ENCODE measurements at regions not wholly inside any gene's neighbourhood (a gene's known extent, or its start where the extent isn't known, plus 50 kb on each side); places are given as distances from the start of the nearest gene placed in this dataset.

DNA sequence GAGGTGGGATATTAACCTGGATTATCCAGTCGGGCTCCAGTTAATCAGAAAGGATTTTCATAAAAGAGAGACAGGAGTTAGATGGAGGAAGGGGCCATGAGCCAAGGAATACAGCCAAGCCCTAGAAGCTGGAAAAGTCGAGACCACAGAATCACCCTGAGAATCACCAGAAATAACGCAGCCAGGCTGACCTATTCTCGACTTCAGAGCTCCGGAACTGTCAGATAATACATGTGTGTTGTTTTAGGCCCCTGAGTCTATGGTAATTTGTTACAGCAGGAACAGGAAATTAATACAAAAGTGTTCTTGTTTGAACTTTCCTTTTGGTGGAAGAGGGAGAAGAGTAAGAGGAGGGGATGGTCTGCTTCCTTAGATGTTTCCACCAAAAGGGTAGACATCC, 208.1 kb downstream of the JCAD start:
- no peaks in the 10 kb centered on the region for H3K9me3 ChIP-seq (replicated peaks; ENCODE audit: control insufficient read depth, insufficient read depth, low read length)
- ChIA-PET RAD21 (ENCODE audit: unreplicated experiment) (no interaction called here), SMC1A (ENCODE audit: uncharacterized antibody, unreplicated experiment) (no interaction called here), CTCF (no interaction called here), POLR2A (no interaction called here)
- no peak overlapping the region for H2AFZ ChIP-seq (ENCODE audit: control insufficient read depth, low read depth, low read length)
- H3K4me3 ChIP-seq = no peak overlapping the region
- no peaks in the 10 kb centered on the region for H3K79me2 ChIP-seq (ENCODE audit: control insufficient read depth, insufficient read depth, low read length)
- H3K9ac ChIP-seq (ENCODE audit: control insufficient read depth, insufficient read depth, low read length) = no peak overlapping the region
- TF ChIP-seq, protein P1, sequence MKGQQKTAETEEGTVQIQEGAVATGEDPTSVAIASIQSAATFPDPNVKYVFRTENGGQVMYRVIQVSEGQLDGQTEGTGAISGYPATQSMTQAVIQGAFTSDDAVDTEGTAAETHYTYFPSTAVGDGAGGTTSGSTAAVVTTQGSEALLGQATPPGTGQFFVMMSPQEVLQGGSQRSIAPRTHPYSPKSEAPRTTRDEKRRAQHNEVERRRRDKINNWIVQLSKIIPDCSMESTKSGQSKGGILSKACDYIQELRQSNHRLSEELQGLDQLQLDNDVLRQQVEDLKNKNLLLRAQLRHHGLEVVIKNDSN (IDR thresholded peaks at IDR 0.05; ENCODE audit: borderline replicate concordance, extremely low read length, insufficient read depth, low read depth, low read length) = no peak
- TF ChIP-seq, protein P2, sequence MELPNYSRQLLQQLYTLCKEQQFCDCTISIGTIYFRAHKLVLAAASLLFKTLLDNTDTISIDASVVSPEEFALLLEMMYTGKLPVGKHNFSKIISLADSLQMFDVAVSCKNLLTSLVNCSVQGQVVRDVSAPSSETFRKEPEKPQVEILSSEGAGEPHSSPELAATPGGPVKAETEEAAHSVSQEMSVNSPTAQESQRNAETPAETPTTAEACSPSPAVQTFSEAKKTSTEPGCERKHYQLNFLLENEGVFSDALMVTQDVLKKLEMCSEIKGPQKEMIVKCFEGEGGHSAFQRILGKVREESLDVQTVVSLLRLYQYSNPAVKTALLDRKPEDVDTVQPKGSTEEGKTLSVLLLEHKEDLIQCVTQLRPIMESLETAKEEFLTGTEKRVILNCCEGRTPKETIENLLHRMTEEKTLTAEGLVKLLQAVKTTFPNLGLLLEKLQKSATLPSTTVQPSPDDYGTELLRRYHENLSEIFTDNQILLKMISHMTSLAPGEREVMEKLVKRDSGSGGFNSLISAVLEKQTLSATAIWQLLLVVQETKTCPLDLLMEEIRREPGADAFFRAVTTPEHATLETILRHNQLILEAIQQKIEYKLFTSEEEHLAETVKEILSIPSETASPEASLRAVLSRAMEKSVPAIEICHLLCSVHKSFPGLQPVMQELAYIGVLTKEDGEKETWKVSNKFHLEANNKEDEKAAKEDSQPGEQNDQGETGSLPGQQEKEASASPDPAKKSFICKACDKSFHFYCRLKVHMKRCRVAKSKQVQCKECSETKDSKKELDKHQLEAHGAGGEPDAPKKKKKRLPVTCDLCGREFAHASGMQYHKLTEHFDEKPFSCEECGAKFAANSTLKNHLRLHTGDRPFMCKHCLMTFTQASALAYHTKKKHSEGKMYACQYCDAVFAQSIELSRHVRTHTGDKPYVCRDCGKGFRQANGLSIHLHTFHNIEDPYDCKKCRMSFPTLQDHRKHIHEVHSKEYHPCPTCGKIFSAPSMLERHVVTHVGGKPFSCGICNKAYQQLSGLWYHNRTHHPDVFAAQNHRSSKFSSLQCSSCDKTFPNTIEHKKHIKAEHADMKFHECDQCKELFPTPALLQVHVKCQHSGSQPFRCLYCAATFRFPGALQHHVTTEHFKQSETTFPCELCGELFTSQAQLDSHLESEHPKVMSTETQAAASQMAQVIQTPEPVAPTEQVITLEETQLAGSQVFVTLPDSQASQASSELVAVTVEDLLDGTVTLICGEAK (IDR thresholded peaks at IDR 0.05; ENCODE audit: borderline replicate concordance) = no peak
- no peak for TF ChIP-seq SREBF1 (IDR thresholded peaks at IDR 0.05; ENCODE audit: low read length)
- TF ChIP-seq, protein P3, sequence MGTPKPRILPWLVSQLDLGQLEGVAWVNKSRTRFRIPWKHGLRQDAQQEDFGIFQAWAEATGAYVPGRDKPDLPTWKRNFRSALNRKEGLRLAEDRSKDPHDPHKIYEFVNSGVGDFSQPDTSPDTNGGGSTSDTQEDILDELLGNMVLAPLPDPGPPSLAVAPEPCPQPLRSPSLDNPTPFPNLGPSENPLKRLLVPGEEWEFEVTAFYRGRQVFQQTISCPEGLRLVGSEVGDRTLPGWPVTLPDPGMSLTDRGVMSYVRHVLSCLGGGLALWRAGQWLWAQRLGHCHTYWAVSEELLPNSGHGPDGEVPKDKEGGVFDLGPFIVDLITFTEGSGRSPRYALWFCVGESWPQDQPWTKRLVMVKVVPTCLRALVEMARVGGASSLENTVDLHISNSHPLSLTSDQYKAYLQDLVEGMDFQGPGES (IDR thresholded peaks at IDR 0.05) = no peak
- TF ChIP-seq EZH2 (IDR thresholded peaks at IDR 0.05; ENCODE audit: borderline replicate concordance, control insufficient read depth, low read depth, low read length) = no peak
- TF ChIP-seq, protein P4, sequence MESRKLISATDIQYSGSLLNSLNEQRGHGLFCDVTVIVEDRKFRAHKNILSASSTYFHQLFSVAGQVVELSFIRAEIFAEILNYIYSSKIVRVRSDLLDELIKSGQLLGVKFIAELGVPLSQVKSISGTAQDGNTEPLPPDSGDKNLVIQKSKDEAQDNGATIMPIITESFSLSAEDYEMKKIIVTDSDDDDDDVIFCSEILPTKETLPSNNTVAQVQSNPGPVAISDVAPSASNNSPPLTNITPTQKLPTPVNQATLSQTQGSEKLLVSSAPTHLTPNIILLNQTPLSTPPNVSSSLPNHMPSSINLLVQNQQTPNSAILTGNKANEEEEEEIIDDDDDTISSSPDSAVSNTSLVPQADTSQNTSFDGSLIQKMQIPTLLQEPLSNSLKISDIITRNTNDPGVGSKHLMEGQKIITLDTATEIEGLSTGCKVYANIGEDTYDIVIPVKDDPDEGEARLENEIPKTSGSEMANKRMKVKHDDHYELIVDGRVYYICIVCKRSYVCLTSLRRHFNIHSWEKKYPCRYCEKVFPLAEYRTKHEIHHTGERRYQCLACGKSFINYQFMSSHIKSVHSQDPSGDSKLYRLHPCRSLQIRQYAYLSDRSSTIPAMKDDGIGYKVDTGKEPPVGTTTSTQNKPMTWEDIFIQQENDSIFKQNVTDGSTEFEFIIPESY (IDR thresholded peaks at IDR 0.05) = no peak
- FAIRE-seq = no peak
- H3K36me3 ChIP-seq (ENCODE audit: control insufficient read depth in 2 of 2, insufficient read depth in 2 of 2, low read length in 1 of 2) = no peaks in the 10 kb centered on the region
- intact Hi-C loops (cut with micrococcal nuclease; ENCODE audit: unreplicated experiment) (no loop called here), in situ Hi-C loops (cut with MboI) (no loop called here)
- no TSS peak for BruUV-seq (replicated peaks)
- no peaks in the 10 kb centered on the region for H4K20me1 ChIP-seq (ENCODE audit: control insufficient read depth, insufficient read depth)
- H3K27ac ChIP-seq (ENCODE audit: control insufficient read depth, insufficient read depth) = no peak overlapping the region
- H3K4me1 ChIP-seq (ENCODE audit: control insufficient read depth, insufficient read depth, low read length) = no peaks in the 10 kb centered on the region
- H3K4me2 ChIP-seq (ENCODE audit: control insufficient read depth, insufficient read depth) = no peak overlapping the region
- no peak for DNase-seq (ENCODE audit: low read depth, low spot score)
- 21% methylated on average over 5 of the region's 5 CpGs for WGBS (ENCODE audit: insufficient coverage, insufficient replicate concordance, low lambda C conversion rate, missing lambda C conversion rate)
- no peaks in the 10 kb centered on the region; a peak in 1 of 4 replicates for H3K27me3 ChIP-seq (replicated peaks in 1 of 2; ENCODE audit: control insufficient read depth in 2 of 2, insufficient read depth in 2 of 2, low read length in 1 of 2)
- ATAC-seq = no peak
